ENCODE measurements at regions not wholly inside any gene's neighbourhood (a gene's known extent, or its start where the extent isn't known, plus 50 kb on each side); places are given as distances from the start of the nearest gene placed in this dataset.

GRCh38 chr2:237190966-237191713, 105.5 kb downstream of the COPS8 start:
- H3K9me3 ChIP-seq = no peaks in the 10 kb centered on the region
- TF ChIP-seq EP300 (IDR thresholded peaks at IDR 0.05) (no peak), POLR2AphosphoS5 (IDR thresholded peaks at IDR 0.05) (no peak), CTCF (IDR thresholded peaks at IDR 0.05) (no peak)
- no peak overlapping the region for H3K4me3 ChIP-seq
- H3K4me1 ChIP-seq = peaks cover 0 to 19% (median 0%) of the 10 kb centered on the region in 4 donors
- peak in 1 of 2 donors; percentile 72 for DNase-seq
- H3K27ac ChIP-seq = peak overlapping the region in 3 of 5 donors; percentile 1 to 62 (median 58)
- no peaks in the 10 kb centered on the region for H3K27me3 ChIP-seq
- WGBS, 5 donors = 62 to 73% (median 67%) methylated on average over 7 of the region's 7 CpGs
- H3K36me3 ChIP-seq = no peaks in the 10 kb centered on the region
- intact Hi-C loops (cut with DNase I; ENCODE audit: low total_unique reads) = no loop called here

DNA sequence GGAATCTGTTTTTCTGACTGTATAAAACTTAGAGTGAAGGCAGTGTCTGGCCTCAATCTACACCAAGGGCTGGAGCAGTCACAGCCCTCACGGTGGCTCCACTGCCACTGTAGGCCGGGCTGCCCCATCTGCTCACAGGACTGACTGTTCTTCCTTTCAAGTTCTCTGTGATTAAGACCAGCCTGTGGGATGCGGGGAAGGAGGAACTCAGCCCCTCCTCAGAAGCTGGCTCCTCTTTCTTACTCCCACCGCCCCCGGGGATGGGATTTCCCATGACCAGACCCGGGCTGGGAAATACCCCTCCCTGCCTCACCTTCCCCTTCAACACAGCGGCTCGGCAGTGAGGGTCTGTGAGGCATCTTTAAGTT, 106.0 kb downstream of the COPS8 start:
- 65 to 78% (median 70%) methylated on average over 8 of the region's 8 CpGs for WGBS, 5 donors
- H3K4me1 ChIP-seq = peaks cover 0 to 25% (median under 1%) of the 10 kb centered on the region in 4 donors
- H3K9me3 ChIP-seq = no peaks in the 10 kb centered on the region
- H3K4me3 ChIP-seq = no peak overlapping the region
- intact Hi-C loops (cut with DNase I; ENCODE audit: low total_unique reads) = no loop called here
- H3K36me3 ChIP-seq = no peaks in the 10 kb centered on the region
- peak in 1 of 2 donors; percentile 60 for DNase-seq
- TF ChIP-seq POLR2A (IDR thresholded peaks at IDR 0.05) = no peak
- TF ChIP-seq POLR2AphosphoS5 (IDR thresholded peaks at IDR 0.05) = no peak
- no peak for TF ChIP-seq EP300 (IDR thresholded peaks at IDR 0.05)
- H3K27me3 ChIP-seq = no peaks in the 10 kb centered on the region
- H3K27ac ChIP-seq = peak overlapping the region in 3 of 5 donors; percentile 1 to 62 (median 58)

DNA sequence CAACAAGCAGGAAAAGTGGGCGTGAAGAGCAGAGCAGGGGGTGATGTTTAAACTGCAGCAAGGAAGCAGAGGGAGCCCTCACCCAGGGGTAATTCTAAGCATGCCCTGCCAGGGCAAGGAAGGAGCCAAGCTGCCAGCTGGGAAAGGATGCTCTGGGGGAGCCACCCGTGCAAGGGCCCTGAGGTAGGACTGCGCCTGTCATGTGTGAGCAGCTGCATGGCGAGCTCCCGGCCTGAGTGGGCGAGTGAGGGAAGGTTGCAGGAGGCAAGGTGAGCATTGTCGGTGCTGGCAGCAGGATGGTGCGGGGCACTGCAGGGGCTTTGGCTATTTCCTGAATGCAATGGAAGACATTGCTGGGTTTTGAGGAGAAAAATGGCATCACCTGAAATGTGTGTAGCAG, 107.2 kb downstream of the COPS8 start:
- Histone ChIP-seq H3K9me3 (no peaks in the 10 kb centered on the region), H3K4me1 (peaks cover 0 to 36% (median 6%) of the 10 kb centered on the region in 4 donors), H3K27ac (no peak overlapping the region), H3K27me3 (no peaks in the 10 kb centered on the region), H3K36me3 (no peaks in the 10 kb centered on the region), H3K4me3 (no peak overlapping the region)
- 90 to 93% (median 92%) methylated on average over 8 of the region's 8 CpGs for WGBS, 5 donors
- TF ChIP-seq POLR2A (IDR thresholded peaks at IDR 0.05) (no peak), CTCF (IDR thresholded peaks at IDR 0.05) (no peak), POLR2AphosphoS5 (IDR thresholded peaks at IDR 0.05) (no peak), EP300 (IDR thresholded peaks at IDR 0.05) (no peak)
- intact Hi-C loops (cut with DNase I; ENCODE audit: low total_unique reads) = no loop called here
- no peak for DNase-seq

- TF ChIP-seq POLR2AphosphoS5 (IDR thresholded peaks at IDR 0.05) (no peak), CTCF (IDR thresholded peaks at IDR 0.05) (no peak), EP300 (IDR thresholded peaks at IDR 0.05) (no peak), POLR2A (IDR thresholded peaks at IDR 0.05) (no peak)
- intact Hi-C loops (cut with DNase I; ENCODE audit: low total_unique reads) = no loop called here
- no peak for DNase-seq
- no peak overlapping the region for H3K4me3 ChIP-seq
- WGBS, 5 donors = 88 to 97% (median 88%) methylated on average over 7 of the region's 7 CpGs
- H3K27ac ChIP-seq = no peak overlapping the region
- no peaks in the 10 kb centered on the region for H3K9me3 ChIP-seq
- H3K27me3 ChIP-seq = no peaks in the 10 kb centered on the region
- H3K36me3 ChIP-seq = no peaks in the 10 kb centered on the region
- peaks cover 0 to 40% (median 7%) of the 10 kb centered on the region in 4 donors for H3K4me1 ChIP-seq
Observed at GRCh38 chr2:237193436-237193835, 107.7 kb downstream of the COPS8 start.

GRCh38 chr2:237194081-237194480, 108.4 kb downstream of the COPS8 start:
- no peak for DNase-seq
- H3K4me3 ChIP-seq = no peak overlapping the region
- H3K4me1 ChIP-seq = peaks cover 0 to 46% (median 10%) of the 10 kb centered on the region in 4 donors
- H3K27me3 ChIP-seq = no peaks in the 10 kb centered on the region
- TF ChIP-seq POLR2AphosphoS5 (IDR thresholded peaks at IDR 0.05) (no peak), EP300 (IDR thresholded peaks at IDR 0.05) (no peak), POLR2A (IDR thresholded peaks at IDR 0.05) (no peak), CTCF (IDR thresholded peaks at IDR 0.05) (no peak)
- WGBS, 5 donors = 65 to 86% (median 77%) methylated on average over 1 to 5 of the region's 5 CpGs
- intact Hi-C loops (cut with DNase I; ENCODE audit: low total_unique reads) = no loop called here
- no peaks in the 10 kb centered on the region for H3K36me3 ChIP-seq
- no peak overlapping the region for H3K27ac ChIP-seq
- no peaks in the 10 kb centered on the region for H3K9me3 ChIP-seq

Measured in stomach (tissue), 8 donors.